ENCODE measurements at regions not wholly inside any gene's neighbourhood (a gene's known extent, or its start where the extent isn't known, plus 50 kb on each side); places are given as distances from the start of the nearest gene placed in this dataset.
"Not testable (repeated sequence)": the region's sequence is repeated elsewhere in the genome, so short reads cannot be mapped to it uniquely, and the experiment has no call there.

GRCh38 chr5:106262395-106262794 is 1408.3 kb downstream of the EFNA5 start:
- Histone ChIP-seq H3K27me3 (ENCODE audit: control insufficient read depth in 4 of 4, insufficient read depth in 4 of 4, low read length in 3 of 4) (no peaks in the 10 kb centered on the region), H3K9ac (ENCODE audit: low read depth in 1 of 2, low read length in 2 of 2) (no peak overlapping the region), H3K4me1 (ENCODE audit: control insufficient read depth in 4 of 4, insufficient read depth in 4 of 4, low read length in 3 of 4) (no peaks in the 10 kb centered on the region), H3K4me3 (ENCODE audit: low read depth in 1 of 3, low read length in 3 of 3) (no peak overlapping the region), H3K9me3 (ENCODE audit: control insufficient read depth in 4 of 4, low read length in 3 of 4) (no peaks in the 10 kb centered on the region), H3K27ac (ENCODE audit: low read depth in 1 of 2, low read length in 2 of 2) (no peak overlapping the region), H3K36me3 (ENCODE audit: control insufficient read depth in 4 of 4, insufficient read depth in 3 of 4, low read depth in 1 of 4, low read length in 3 of 4) (no peaks in the 10 kb centered on the region)
- TF ChIP-seq REST (IDR thresholded peaks at IDR 0.05) (no peak), NR2F2 (IDR thresholded peaks at IDR 0.05) (no peak), MAX (IDR thresholded peaks at IDR 0.05) (no peak), JUND (IDR thresholded peaks at IDR 0.05) (no peak), RXRA (IDR thresholded peaks at IDR 0.05) (no peak), ZBTB33 (IDR thresholded peaks at IDR 0.05) (no peak), TAF1 (conservative IDR thresholded peaks at IDR 0.05) (no peak), FOXA1 (IDR thresholded peaks at IDR 0.05) (no peak), CTCF (IDR thresholded peaks at IDR 0.05; ENCODE audit: low read depth, low read length, missing input control) (no peak), FOXA2 (IDR thresholded peaks at IDR 0.05) (no peak), GABPA (IDR thresholded peaks at IDR 0.05 in 1 of 2, conservative IDR thresholded peaks at IDR 0.05 in 1 of 2) (no peak), SP1 (IDR thresholded peaks at IDR 0.05) (no peak), RAD21 (IDR thresholded peaks at IDR 0.05) (no peak), HNF4G (IDR thresholded peaks at IDR 0.05) (no peak), EGR1 (IDR thresholded peaks at IDR 0.05; ENCODE audit: low read depth in 2 of 2) (no peak), HNF4A (conservative IDR thresholded peaks at IDR 0.05) (no peak)
- no peak for DNase-seq (ENCODE audit: low spot score)

GRCh38 chr5:106259431-106260090 is 1411.2 kb downstream of the EFNA5 start:
- WGBS = 54% methylated on average over 11 of the region's 11 CpGs
- not testable (repeated sequence) for H3K27me3 ChIP-seq (ENCODE audit: control insufficient read depth in 4 of 4, insufficient read depth in 4 of 4, low read length in 3 of 4); H3K9me3 ChIP-seq (ENCODE audit: control insufficient read depth in 4 of 4, low read length in 3 of 4); H3K4me1 ChIP-seq (ENCODE audit: control insufficient read depth in 4 of 4, insufficient read depth in 4 of 4, low read length in 3 of 4); DNase-seq (ENCODE audit: low spot score); H3K36me3 ChIP-seq (ENCODE audit: control insufficient read depth in 4 of 4, insufficient read depth in 3 of 4, low read depth in 1 of 4, low read length in 3 of 4); H3K9ac ChIP-seq (ENCODE audit: low read depth in 1 of 2, low read length in 2 of 2); H3K27ac ChIP-seq (ENCODE audit: low read depth in 1 of 2, low read length in 2 of 2); H3K4me3 ChIP-seq (ENCODE audit: low read depth in 1 of 3, low read length in 3 of 3)

Data from liver (tissue), 8 donors.